ENCODE measurements at regions not wholly inside any gene's neighbourhood (a gene's known extent, or its start where the extent isn't known, plus 50 kb on each side); places are given as distances from the start of the nearest gene placed in this dataset.
"Not testable (repeated sequence)": the region's sequence is repeated elsewhere in the genome, so short reads cannot be mapped to it uniquely, and the experiment has no call there.

GRCh38 chr5:179475208-179475751 lies 75.1 kb upstream of the RUFY1 start:
- Histone ChIP-seq H3K27me3 (ENCODE audit: insufficient read depth, low read length) (no peaks in the 10 kb centered on the region), H3K4me3 (ENCODE audit: low read length) (no peak overlapping the region), H3K36me3 (ENCODE audit: insufficient read depth, low read length) (no peaks in the 10 kb centered on the region), H3K9ac (ENCODE audit: low read depth, low read length) (no peak overlapping the region), H3K4me1 (ENCODE audit: insufficient read depth, low read length) (no peaks in the 10 kb centered on the region), H3K27ac (ENCODE audit: low read depth, low read length) (no peak overlapping the region), H3K9me3 (ENCODE audit: insufficient read depth, low read depth, low read length) (peaks cover under 1% of the 10 kb centered on the region; the same call in 1 of the 2 replicates)
- 75% methylated on average over 19 of the region's 19 CpGs for WGBS

- Histone ChIP-seq H3K9me3 (ENCODE audit: insufficient read depth, low read depth, low read length) (no peaks in the 10 kb centered on the region), H3K4me3 (ENCODE audit: low read length) (no peak overlapping the region), H3K27me3 (ENCODE audit: insufficient read depth, low read length) (no peaks in the 10 kb centered on the region), H3K9ac (ENCODE audit: low read depth, low read length) (no peak overlapping the region), H3K27ac (ENCODE audit: low read depth, low read length) (no peak overlapping the region), H3K36me3 (ENCODE audit: insufficient read depth, low read length) (no peaks in the 10 kb centered on the region), H3K4me1 (ENCODE audit: insufficient read depth, low read length) (no peaks in the 10 kb centered on the region)
- 88% methylated on average over 18 of the region's 18 CpGs for WGBS
Observed at GRCh38 chr5:179472641-179473040, 77.7 kb upstream of the RUFY1 start.

- Histone ChIP-seq H3K27ac (ENCODE audit: low read depth, low read length) (no peak overlapping the region), H3K4me3 (ENCODE audit: low read length) (no peak overlapping the region)
Observed at GRCh38 chr5:179472174-179472573, 78.2 kb upstream of the RUFY1 start.

GRCh38 chr5:179470201-179470600 lies 80.2 kb upstream of the RUFY1 start:
- Histone ChIP-seq H3K9me3 (ENCODE audit: insufficient read depth, low read depth, low read length) (no peaks in the 10 kb centered on the region), H3K4me1 (ENCODE audit: insufficient read depth, low read length) (no peaks in the 10 kb centered on the region), H3K36me3 (ENCODE audit: insufficient read depth, low read length) (no peaks in the 10 kb centered on the region), H3K27me3 (ENCODE audit: insufficient read depth, low read length) (no peaks in the 10 kb centered on the region), H3K27ac (ENCODE audit: low read depth, low read length) (no peak overlapping the region), H3K4me3 (ENCODE audit: low read length) (no peak overlapping the region), H3K9ac (ENCODE audit: low read depth, low read length) (no peak overlapping the region)
- WGBS = 82% methylated on average over 11 of the region's 11 CpGs

More at GRCh38 chr5:179472174-179472573, 78.2 kb upstream of the RUFY1 start:
- Histone ChIP-seq H3K4me1 (ENCODE audit: insufficient read depth, low read length) (no peaks in the 10 kb centered on the region), H3K9ac (ENCODE audit: low read depth, low read length) (no peak overlapping the region), H3K9me3 (ENCODE audit: insufficient read depth, low read depth, low read length) (no peaks in the 10 kb centered on the region), H3K36me3 (ENCODE audit: insufficient read depth, low read length) (no peaks in the 10 kb centered on the region), H3K27me3 (ENCODE audit: insufficient read depth, low read length) (no peaks in the 10 kb centered on the region)
- 66% methylated on average over 4 of the region's 4 CpGs for WGBS

GRCh38 chr5:179468696-179469095 lies 81.7 kb upstream of the RUFY1 start:
- H3K4me3 ChIP-seq (ENCODE audit: low read length) = no peak overlapping the region

GRCh38 chr5:179467441-179467840 lies 82.9 kb upstream of the RUFY1 start:
- no peaks in the 10 kb centered on the region for H3K36me3 ChIP-seq (ENCODE audit: insufficient read depth, low read length)
- 95% methylated on average over 11 of the region's 11 CpGs for WGBS
- no peak overlapping the region for H3K9ac ChIP-seq (ENCODE audit: low read depth, low read length)
- H3K9me3 ChIP-seq (ENCODE audit: insufficient read depth, low read depth, low read length) = no peaks in the 10 kb centered on the region
- no peaks in the 10 kb centered on the region for H3K4me1 ChIP-seq (ENCODE audit: insufficient read depth, low read length)
- H3K27me3 ChIP-seq (ENCODE audit: insufficient read depth, low read length) = no peaks in the 10 kb centered on the region
- H3K4me3 ChIP-seq (ENCODE audit: low read length) = no peak overlapping the region
- no peak overlapping the region for H3K27ac ChIP-seq (ENCODE audit: low read depth, low read length)

More at GRCh38 chr5:179468696-179469095, 81.7 kb upstream of the RUFY1 start:
- Histone ChIP-seq H3K36me3 (ENCODE audit: insufficient read depth, low read length) (no peaks in the 10 kb centered on the region), H3K27ac (ENCODE audit: low read depth, low read length) (no peak overlapping the region), H3K27me3 (ENCODE audit: insufficient read depth, low read length) (no peaks in the 10 kb centered on the region), H3K9me3 (ENCODE audit: insufficient read depth, low read depth, low read length) (no peaks in the 10 kb centered on the region), H3K9ac (ENCODE audit: low read depth, low read length) (no peak overlapping the region), H3K4me1 (ENCODE audit: insufficient read depth, low read length) (no peaks in the 10 kb centered on the region)
- 73% methylated on average over 8 of the region's 8 CpGs for WGBS

GRCh38 chr5:179464631-179465030 lies 85.7 kb upstream of the RUFY1 start:
- Histone ChIP-seq H3K9me3 (ENCODE audit: insufficient read depth, low read depth, low read length) (no peaks in the 10 kb centered on the region), H3K27ac (ENCODE audit: low read depth, low read length) (no peak overlapping the region), H3K4me3 (ENCODE audit: low read length) (no peak overlapping the region), H3K27me3 (ENCODE audit: insufficient read depth, low read length) (no peaks in the 10 kb centered on the region), H3K4me1 (ENCODE audit: insufficient read depth, low read length) (no peaks in the 10 kb centered on the region), H3K36me3 (ENCODE audit: insufficient read depth, low read length) (no peaks in the 10 kb centered on the region), H3K9ac (ENCODE audit: low read depth, low read length) (no peak overlapping the region)
- 90% methylated on average over 10 of the region's 10 CpGs for WGBS

- Histone ChIP-seq H3K4me3 (ENCODE audit: low read length) (no peak overlapping the region), H3K4me1 (ENCODE audit: insufficient read depth, low read length) (no peaks in the 10 kb centered on the region), H3K9ac (ENCODE audit: low read depth, low read length) (no peak overlapping the region), H3K9me3 (ENCODE audit: insufficient read depth, low read depth, low read length) (no peaks in the 10 kb centered on the region), H3K36me3 (ENCODE audit: insufficient read depth, low read length) (no peaks in the 10 kb centered on the region), H3K27ac (ENCODE audit: low read depth, low read length) (no peak overlapping the region), H3K27me3 (ENCODE audit: insufficient read depth, low read length) (no peaks in the 10 kb centered on the region)
- 83% methylated on average over 12 of the region's 12 CpGs for WGBS
Observed at GRCh38 chr5:179462040-179462439, 88.3 kb upstream of the RUFY1 start.

GRCh38 chr5:179461576-179461975 lies 88.8 kb upstream of the RUFY1 start:
- H3K36me3 ChIP-seq (ENCODE audit: insufficient read depth, low read length) = no peaks in the 10 kb centered on the region
- no peaks in the 10 kb centered on the region for H3K4me1 ChIP-seq (ENCODE audit: insufficient read depth, low read length)
- WGBS = 91% methylated on average over 3 of the region's 3 CpGs
- H3K4me3 ChIP-seq (ENCODE audit: low read length) = no peak overlapping the region
- no peaks in the 10 kb centered on the region for H3K27me3 ChIP-seq (ENCODE audit: insufficient read depth, low read length)
- H3K27ac ChIP-seq (ENCODE audit: low read depth, low read length) = no peak overlapping the region
- H3K9me3 ChIP-seq (ENCODE audit: insufficient read depth, low read depth, low read length) = no peaks in the 10 kb centered on the region
- no peak overlapping the region for H3K9ac ChIP-seq (ENCODE audit: low read depth, low read length)

GRCh38 chr5:179459771-179460170 lies 90.6 kb upstream of the RUFY1 start:
- H3K27ac ChIP-seq (ENCODE audit: low read depth, low read length) = no peak overlapping the region
- 90% methylated on average over 10 of the region's 10 CpGs for WGBS
- no peak overlapping the region for H3K9ac ChIP-seq (ENCODE audit: low read depth, low read length)
- H3K4me1 ChIP-seq (ENCODE audit: insufficient read depth, low read length) = no peaks in the 10 kb centered on the region
- no peak overlapping the region for H3K4me3 ChIP-seq (ENCODE audit: low read length)
- peaks cover 8% of the 10 kb centered on the region for H3K9me3 ChIP-seq (ENCODE audit: insufficient read depth, low read depth, low read length)
- H3K27me3 ChIP-seq (ENCODE audit: insufficient read depth, low read length) = no peaks in the 10 kb centered on the region
- no peaks in the 10 kb centered on the region for H3K36me3 ChIP-seq (ENCODE audit: insufficient read depth, low read length)

- no peak overlapping the region for H3K4me3 ChIP-seq (ENCODE audit: low read length)
- peaks cover 11% of the 10 kb centered on the region for H3K9me3 ChIP-seq (ENCODE audit: insufficient read depth, low read depth, low read length)
- no peak overlapping the region for H3K27ac ChIP-seq (ENCODE audit: low read depth, low read length)
- H3K27me3 ChIP-seq (ENCODE audit: insufficient read depth, low read length) = no peaks in the 10 kb centered on the region
- H3K4me1 ChIP-seq (ENCODE audit: insufficient read depth, low read length) = no peaks in the 10 kb centered on the region
- H3K36me3 ChIP-seq (ENCODE audit: insufficient read depth, low read length) = no peaks in the 10 kb centered on the region
- 93% methylated on average over 8 of the region's 8 CpGs for WGBS
- H3K9ac ChIP-seq (ENCODE audit: low read depth, low read length) = no peak overlapping the region
Observed at GRCh38 chr5:179457612-179458011, 92.7 kb upstream of the RUFY1 start.

- H3K4me1 ChIP-seq (ENCODE audit: insufficient read depth, low read length); H3K36me3 ChIP-seq (ENCODE audit: insufficient read depth, low read length); H3K27ac ChIP-seq (ENCODE audit: low read depth, low read length); H3K27me3 ChIP-seq (ENCODE audit: insufficient read depth, low read length); H3K9ac ChIP-seq (ENCODE audit: low read depth, low read length); H3K4me3 ChIP-seq (ENCODE audit: low read length): not testable (repeated sequence)
- WGBS = 93% methylated on average over 11 of the region's 15 CpGs
- peaks cover 11% of the 10 kb centered on the region for H3K9me3 ChIP-seq (ENCODE audit: insufficient read depth, low read depth, low read length)
Observed at GRCh38 chr5:179456075-179456474, 94.3 kb upstream of the RUFY1 start.

Measured in HUES64 (cell line).